H1 (cell line): ENCODE measurements at regions not wholly inside any gene's neighbourhood (a gene's known extent, or its start where the extent isn't known, plus 50 kb on each side); places are given as distances from the start of the nearest gene placed in this dataset.

ENCODE experiments used
- CTCF ChIA-PET: fragments of 300-600 bp; sonication (Branson Sonifier 250); formaldehyde crosslinking; loops from one replicate; lab custom pipeline; 2021; ENCODE audit not compliant: partially characterized antibody; lab: Charles Lee
- POLR2A ChIA-PET: fragments of 300-600 bp; sonication (Branson Sonifier 250); formaldehyde crosslinking; loops from one replicate; lab custom pipeline; 2021; ENCODE audit warnings: inconsistent platforms; ENCODE audit not compliant: partially characterized antibody; lab: Charles Lee
- DNase-seq, 2 experiments: peaks; one replicate each; pipeline versions ENCODE4 v3.0.0 to v3.0.0-alpha.2; 2010 to 2022; ENCODE audit warnings: low spot score in 2 of 2, low read depth in 1 of 2, mixed read lengths in 1 of 2
- FAIRE-seq: peaks from 2 replicates; lab custom pipeline; 2011; peaks lifted over from hg19 to GRCh38; lab: Jason Lieb, UNC
- H2AFZ ChIP-seq: 2 replicates; pipeline ENCODE4 v1.8.1; 2012; ENCODE audit warnings: low read length, inconsistent platforms
- H2AK5ac ChIP-seq: 2 replicates; pipeline ENCODE4 v1.6.1; 2013; ENCODE audit warnings: low read depth, low read length
- H2BK120ac ChIP-seq: replicated peaks from 2 replicates; pipeline ENCODE3; 2013; ENCODE audit warnings: low read depth, low read length, inconsistent platforms
- H2BK12ac ChIP-seq: 2 replicates; pipeline ENCODE4 v1.6.1; 2013; ENCODE audit warnings: low read depth, low read length
- H2BK15ac ChIP-seq: 2 replicates; pipeline ENCODE4 v1.6.1; 2013; ENCODE audit warnings: low read length
- H2BK20ac ChIP-seq: 2 replicates; pipeline ENCODE4 v1.6.1; 2013; ENCODE audit warnings: low read length
- H2BK5ac ChIP-seq: 2 replicates; pipeline ENCODE4 v1.6.1; 2013; ENCODE audit warnings: low read depth, low read length
- H3K14ac ChIP-seq: 2 replicates; pipeline ENCODE4 v1.6.1; 2013; ENCODE audit warnings: inconsistent platforms; ENCODE audit not compliant: insufficient read length
- H3K18ac ChIP-seq: 2 replicates; pipeline ENCODE4 v1.6.1; 2013; ENCODE audit warnings: low read length; ENCODE audit errors: extremely low read depth
- H3K23ac ChIP-seq: 2 replicates; pipeline ENCODE4 v1.6.1; 2013; ENCODE audit warnings: inconsistent platforms; ENCODE audit not compliant: insufficient read length
- H3K23me2 ChIP-seq: 2 replicates; pipeline ENCODE4 v1.6.1; 2013; ENCODE audit warnings: low read depth, low read length
- H3K27ac ChIP-seq: 2 replicates; pipeline ENCODE4 v1.6.1; 2011; ENCODE audit warnings: low read depth, low read length, inconsistent platforms
- H3K27me3 ChIP-seq, 4 experiments: replicated peaks in 1 of 4; 1 replicate in 1 of 4; 2 replicates in 3 of 4; pipeline versions ENCODE4 v1.6.1 to v1.8.1; 2011 to 2013; ENCODE audit warnings: low read length in 3 of 4, mild to moderate bottlenecking in 3 of 4, inconsistent platforms in 2 of 4, mixed read lengths in 2 of 4, moderate library complexity in 1 of 4; ENCODE audit not compliant: control insufficient read depth in 3 of 4, insufficient read depth in 3 of 4; ENCODE audit errors: extremely low read depth in 1 of 4
- H3K36me3 ChIP-seq, 4 experiments: 2 replicates each; pipeline versions ENCODE4 v1.6.1 to v1.8.1; 2011 to 2013; ENCODE audit warnings: mild to moderate bottlenecking in 4 of 4, low read length in 3 of 4, moderate library complexity in 2 of 4, control low read depth in 1 of 4, inconsistent platforms in 1 of 4; ENCODE audit not compliant: insufficient read depth in 4 of 4, control insufficient read depth in 2 of 4
- H3K4ac ChIP-seq: replicated peaks from 2 replicates; pipeline ENCODE3; 2013; ENCODE audit warnings: low read length, low read depth, mixed read lengths, inconsistent platforms; ENCODE audit not compliant: insufficient read length
- H3K4me1 ChIP-seq, 4 experiments: replicated peaks in 1 of 4; 1 replicate in 1 of 4; 2 replicates in 3 of 4; pipeline versions ENCODE4 v1.6.1 to v1.8.1; 2011 to 2013; ENCODE audit warnings: low read length in 3 of 4, inconsistent platforms in 2 of 4, mixed read lengths in 1 of 4; ENCODE audit not compliant: insufficient read depth in 4 of 4, control insufficient read depth in 3 of 4
- H3K4me2 ChIP-seq, 2 experiments: 2 replicates each; pipeline versions ENCODE4 v1.6.1 to v1.8.1; 2011 to 2013; ENCODE audit warnings: low read depth in 2 of 2, low read length in 2 of 2, control low read depth in 1 of 2, inconsistent platforms in 1 of 2, mild to moderate bottlenecking in 1 of 2; ENCODE audit not compliant: insufficient read depth in 1 of 2
- H3K4me3 ChIP-seq, 4 experiments: fragments of 200-600, 300-600 bp in 1 of 4; sonication (generic), shearing (Covaris generic), sonication (Bioruptor Twin) in 1 of 4; 2 replicates each; pipeline versions ENCODE4 v1.5.1 to v1.8.1; 2011 to 2016; ENCODE audit warnings: low read length in 4 of 4, low read depth in 3 of 4, control low read depth in 2 of 4, inconsistent platforms in 2 of 4, mild to moderate bottlenecking in 2 of 4, mixed read lengths in 1 of 4, moderate library complexity in 1 of 4; ENCODE audit not compliant: insufficient read depth in 2 of 4; ENCODE audit errors: extremely low read depth in 1 of 4
- H3K56ac ChIP-seq: replicated peaks from 2 replicates; pipeline ENCODE3; 2013; ENCODE audit warnings: low read depth, mild to moderate bottlenecking, mixed read lengths, low read length, inconsistent platforms; ENCODE audit not compliant: insufficient read length
- H3K79me1 ChIP-seq: 2 replicates; pipeline ENCODE4 v1.6.1; 2013; ENCODE audit warnings: low read depth, low read length, control low read depth
- H3K79me2 ChIP-seq, 2 experiments: 2 replicates each; pipeline versions ENCODE4 v1.6.1 to v1.8.1; 2012 to 2013; ENCODE audit warnings: low read length in 2 of 2, mild to moderate bottlenecking in 2 of 2, inconsistent platforms in 1 of 2; ENCODE audit not compliant: insufficient read depth in 2 of 2, control insufficient read depth in 1 of 2
- H3K9ac ChIP-seq, 4 experiments: replicated peaks in 1 of 4; 1 replicate in 1 of 4; 2 replicates in 3 of 4; pipeline versions ENCODE4 v1.6.1 to v1.8.1; 2011 to 2013; ENCODE audit warnings: low read depth in 3 of 4, low read length in 3 of 4, control low read depth in 2 of 4, mild to moderate bottlenecking in 2 of 4, moderate library complexity in 2 of 4, inconsistent platforms in 1 of 4; ENCODE audit errors: extremely low read depth in 1 of 4
- H3K9me3 ChIP-seq, 2 experiments: 2 replicates each; pipeline versions ENCODE4 v1.6.1 to v1.8.1; 2012 to 2013; ENCODE audit warnings: mild to moderate bottlenecking in 2 of 2, moderate library complexity in 2 of 2, control low read depth in 1 of 2, inconsistent platforms in 1 of 2, low read depth in 1 of 2, low read length in 1 of 2, mixed read lengths in 1 of 2; ENCODE audit not compliant: insufficient read depth in 2 of 2
- H4K20me1 ChIP-seq, 2 experiments: replicated peaks in 1 of 2; 2 replicates each; pipeline versions ENCODE3 to v1.8.1; 2011 to 2013; ENCODE audit warnings: inconsistent platforms in 2 of 2, low read length in 2 of 2, mild to moderate bottlenecking in 1 of 2; ENCODE audit not compliant: insufficient read depth in 2 of 2, control insufficient read depth in 1 of 2
- H4K5ac ChIP-seq: 2 replicates; pipeline ENCODE4 v1.6.1; 2013; ENCODE audit warnings: low read length, low read depth, mixed read lengths, inconsistent platforms; ENCODE audit not compliant: insufficient read length
- H4K8ac ChIP-seq: 2 replicates; pipeline ENCODE4 v1.8.0; 2013; ENCODE audit warnings: mild to moderate bottlenecking, moderate library complexity, low read length, inconsistent platforms; ENCODE audit not compliant: insufficient read depth; ENCODE audit errors: extremely low read depth
- H4K91ac ChIP-seq: replicated peaks from 2 replicates; pipeline ENCODE3; 2013; ENCODE audit warnings: low read length, mixed read lengths, inconsistent platforms; ENCODE audit not compliant: insufficient read length
- CTBP2 ChIP-seq: IDR thresholded peaks from 2 replicates; pipeline ENCODE4 v1.7.0; 2011; ENCODE audit warnings: borderline replicate concordance, mild to moderate bottlenecking, moderate library complexity, mixed read lengths, low read length; ENCODE audit not compliant: insufficient read depth, insufficient read length
- HDAC6 ChIP-seq: IDR thresholded peaks from one replicate; pipeline ENCODE4 v1.7.1; 2012; ENCODE audit warnings: low read depth, mild to moderate bottlenecking, inconsistent platforms, low read length, moderate library complexity
- NRF1 ChIP-seq: IDR thresholded peaks from 2 replicates; pipeline ENCODE4 v1.6.1; 2011; ENCODE audit warnings: mild to moderate bottlenecking, low read depth, low read length, improper control_type of control experiment
- RAD21 ChIP-seq, 2 experiments: IDR thresholded peaks in 1 of 2; conservative IDR thresholded peaks in 1 of 2; 2 replicates each; pipeline ENCODE4 v1.6.1; 2011; ENCODE audit warnings: low read depth in 2 of 2, low read length in 2 of 2, improper control_type of control experiment in 1 of 2, inconsistent platforms in 1 of 2, mild to moderate bottlenecking in 1 of 2, moderate library complexity in 1 of 2
- RFX5 ChIP-seq: IDR thresholded peaks from 2 replicates; pipeline ENCODE4 v1.6.1; 2011; ENCODE audit warnings: low read depth, low read length, improper control_type of control experiment, borderline replicate concordance
- SAP30 ChIP-seq: fragments of 300-600 bp; sonication (generic); IDR thresholded peaks from 2 replicates; pipeline ENCODE4 v1.7.1; 2012; ENCODE audit warnings: low read length, moderate library complexity, mild to moderate bottlenecking, inconsistent platforms; ENCODE audit not compliant: insufficient read depth, insufficient replicate concordance
- SP1 ChIP-seq: IDR thresholded peaks from 2 replicates; pipeline ENCODE4 v1.6.1; 2011; ENCODE audit warnings: low read depth, low read length
- TCF12 ChIP-seq: IDR thresholded peaks from 2 replicates; pipeline ENCODE4 v1.6.1; 2011; ENCODE audit warnings: low read depth, mild to moderate bottlenecking, low read length

DNA sequence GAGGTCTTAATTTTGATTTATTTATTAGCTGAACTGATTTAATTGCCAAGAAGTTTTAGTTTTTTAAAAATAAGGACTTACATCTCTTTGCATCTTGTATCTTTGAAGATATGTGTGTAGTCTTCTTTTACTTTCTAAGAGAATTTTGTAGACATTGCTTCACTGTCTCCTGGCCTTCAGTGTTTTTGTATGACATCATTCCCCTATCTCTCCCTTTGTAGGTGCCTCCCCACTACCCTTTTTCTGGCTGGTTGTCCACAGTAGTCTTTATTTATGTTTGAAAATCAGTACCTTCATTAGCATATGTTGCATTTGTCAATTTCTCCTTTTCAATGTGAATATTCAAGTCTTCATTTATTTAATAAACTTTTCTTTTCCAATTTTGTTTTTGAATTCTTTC lies 64.1 kb upstream of the RAB18 start:
- no peak overlapping the region for H4K8ac ChIP-seq
- ChIA-PET CTCF (no interaction called here), POLR2A (no interaction called here)
- no peak overlapping the region for H3K4me3 ChIP-seq
- no peak overlapping the region for H3K14ac ChIP-seq
- no peak overlapping the region for H2BK120ac ChIP-seq
- H2BK5ac ChIP-seq, result no peak overlapping the region
- no peak for DNase-seq
- no peak overlapping the region for H3K27ac ChIP-seq
- H2BK12ac ChIP-seq, result no peak overlapping the region
- H3K27me3 ChIP-seq, result no peaks in the 10 kb centered on the region
- H3K23me2 ChIP-seq, result no peaks in the 10 kb centered on the region
- H3K18ac ChIP-seq, result no peak overlapping the region
- no peak for TF ChIP-seq RFX5
- no peak for TF ChIP-seq HDAC6
- no peak for TF ChIP-seq RAD21 (IDR thresholded peaks at IDR 0.05 in 1 of 2, conservative IDR thresholded peaks at IDR 0.05 in 1 of 2; ENCODE audit: low read depth in 2 of 2, low read length in 2 of 2)
- TF ChIP-seq SAP30, result no peak
- no peak for TF ChIP-seq SP1
- no peak for TF ChIP-seq NRF1
- TF ChIP-seq CTBP2, result no peak
- no peak for TF ChIP-seq TCF12
- H2AK5ac ChIP-seq, result no peak overlapping the region
- no peak overlapping the region for H2AFZ ChIP-seq
- no peak overlapping the region for H4K5ac ChIP-seq
- no peak overlapping the region for H3K56ac ChIP-seq
- H2BK20ac ChIP-seq, result no peak overlapping the region
- H3K4ac ChIP-seq, result no peak overlapping the region
- H4K91ac ChIP-seq, result no peak overlapping the region
- FAIRE-seq, result no peak
- H3K36me3 ChIP-seq, result no peaks in the 10 kb centered on the region
- H3K9ac ChIP-seq, result no peak overlapping the region
- H3K4me1 ChIP-seq, result no peaks in the 10 kb centered on the region
- no peaks in the 10 kb centered on the region for H3K79me1 ChIP-seq
- no peak overlapping the region for H2BK15ac ChIP-seq
- H4K20me1 ChIP-seq, result no peaks in the 10 kb centered on the region
- H3K79me2 ChIP-seq, result no peaks in the 10 kb centered on the region
- no peak overlapping the region for H3K23ac ChIP-seq
- H3K9me3 ChIP-seq, result no peaks in the 10 kb centered on the region
- H3K4me2 ChIP-seq, result no peak overlapping the region
